Testis (tissue), 2 donors: ENCODE measurements at regions not wholly inside any gene's neighbourhood (a gene's known extent, or its start where the extent isn't known, plus 50 kb on each side); places are given as distances from the start of the nearest gene placed in this dataset.

Source experiments
- POLR2A ChIP-seq: fragments of 450-650 bp; IDR thresholded peaks from one replicate; pipeline ENCODE4 v1.6.1; 2017; ENCODE audit warnings: antibody characterized with exemption, mild to moderate bottlenecking, moderate library complexity
- TF ChIP-seq, protein P1 (sequence below), 3 experiments: fragments of 450-650 bp in 2 of 3; fragments of 200-600 bp in 1 of 3; sonication (generic) in 1 of 3; IDR thresholded peaks; one replicate each; pipeline ENCODE4 v1.5.1; 2016 to 2019; ENCODE audit warnings: antibody characterized with exemption in 3 of 3, mild to moderate bottlenecking in 2 of 3, moderate library complexity in 1 of 3

DNA sequence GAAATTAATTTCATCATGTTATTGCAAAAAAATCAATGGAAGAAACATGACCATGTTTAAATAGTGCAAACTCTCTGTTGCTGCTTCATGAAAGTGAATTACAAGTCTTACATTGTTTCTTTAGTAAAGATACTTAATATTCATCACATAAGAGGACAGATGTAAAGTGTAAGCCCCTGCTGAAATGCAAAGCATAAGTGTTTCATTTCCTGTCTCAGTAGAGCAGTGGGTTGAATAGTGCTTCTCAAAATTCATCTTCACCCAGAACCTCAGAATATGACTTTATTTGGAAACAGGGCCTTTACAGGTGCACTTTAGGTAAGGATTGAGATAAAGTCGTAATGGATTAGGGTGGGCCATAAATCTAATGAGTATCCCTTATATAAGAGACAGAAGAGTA, 738.4 kb upstream of the RGS18 start:
- TF ChIP-seq, protein P1, sequence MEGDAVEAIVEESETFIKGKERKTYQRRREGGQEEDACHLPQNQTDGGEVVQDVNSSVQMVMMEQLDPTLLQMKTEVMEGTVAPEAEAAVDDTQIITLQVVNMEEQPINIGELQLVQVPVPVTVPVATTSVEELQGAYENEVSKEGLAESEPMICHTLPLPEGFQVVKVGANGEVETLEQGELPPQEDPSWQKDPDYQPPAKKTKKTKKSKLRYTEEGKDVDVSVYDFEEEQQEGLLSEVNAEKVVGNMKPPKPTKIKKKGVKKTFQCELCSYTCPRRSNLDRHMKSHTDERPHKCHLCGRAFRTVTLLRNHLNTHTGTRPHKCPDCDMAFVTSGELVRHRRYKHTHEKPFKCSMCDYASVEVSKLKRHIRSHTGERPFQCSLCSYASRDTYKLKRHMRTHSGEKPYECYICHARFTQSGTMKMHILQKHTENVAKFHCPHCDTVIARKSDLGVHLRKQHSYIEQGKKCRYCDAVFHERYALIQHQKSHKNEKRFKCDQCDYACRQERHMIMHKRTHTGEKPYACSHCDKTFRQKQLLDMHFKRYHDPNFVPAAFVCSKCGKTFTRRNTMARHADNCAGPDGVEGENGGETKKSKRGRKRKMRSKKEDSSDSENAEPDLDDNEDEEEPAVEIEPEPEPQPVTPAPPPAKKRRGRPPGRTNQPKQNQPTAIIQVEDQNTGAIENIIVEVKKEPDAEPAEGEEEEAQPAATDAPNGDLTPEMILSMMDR (IDR thresholded peaks at IDR 0.05) = no peak
- no peak for TF ChIP-seq POLR2A
